ENCODE measurements at regions not wholly inside any gene's neighbourhood (a gene's known extent, or its start where the extent isn't known, plus 50 kb on each side); places are given as distances from the start of the nearest gene placed in this dataset.
"Not testable (repeated sequence)": the region's sequence is repeated elsewhere in the genome, so short reads cannot be mapped to it uniquely, and the experiment has no call there.

DNA sequence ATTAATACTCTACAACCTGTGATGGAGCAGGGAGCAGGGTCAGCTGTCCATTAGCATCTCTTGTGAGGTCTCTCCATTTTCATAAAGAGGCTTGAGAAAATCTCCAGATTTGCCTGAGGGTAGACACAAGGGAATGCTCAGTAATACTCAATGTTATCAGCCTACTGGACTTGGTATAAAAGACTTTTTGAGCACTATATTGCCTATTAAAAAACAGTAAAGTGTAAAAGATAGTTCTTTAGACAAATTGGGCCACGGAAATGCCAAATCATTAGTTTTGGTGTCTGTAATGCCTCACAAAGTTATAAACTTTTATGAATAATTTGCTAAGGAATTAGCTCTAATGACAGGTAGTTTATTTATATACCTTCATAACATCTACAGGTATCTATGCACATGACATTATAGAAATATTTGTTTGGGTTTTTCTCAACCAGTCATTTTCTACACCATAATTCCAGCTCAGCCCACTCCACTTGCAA, 1524.9 kb upstream of the TPTE start:
- TF ChIP-seq, protein P1, sequence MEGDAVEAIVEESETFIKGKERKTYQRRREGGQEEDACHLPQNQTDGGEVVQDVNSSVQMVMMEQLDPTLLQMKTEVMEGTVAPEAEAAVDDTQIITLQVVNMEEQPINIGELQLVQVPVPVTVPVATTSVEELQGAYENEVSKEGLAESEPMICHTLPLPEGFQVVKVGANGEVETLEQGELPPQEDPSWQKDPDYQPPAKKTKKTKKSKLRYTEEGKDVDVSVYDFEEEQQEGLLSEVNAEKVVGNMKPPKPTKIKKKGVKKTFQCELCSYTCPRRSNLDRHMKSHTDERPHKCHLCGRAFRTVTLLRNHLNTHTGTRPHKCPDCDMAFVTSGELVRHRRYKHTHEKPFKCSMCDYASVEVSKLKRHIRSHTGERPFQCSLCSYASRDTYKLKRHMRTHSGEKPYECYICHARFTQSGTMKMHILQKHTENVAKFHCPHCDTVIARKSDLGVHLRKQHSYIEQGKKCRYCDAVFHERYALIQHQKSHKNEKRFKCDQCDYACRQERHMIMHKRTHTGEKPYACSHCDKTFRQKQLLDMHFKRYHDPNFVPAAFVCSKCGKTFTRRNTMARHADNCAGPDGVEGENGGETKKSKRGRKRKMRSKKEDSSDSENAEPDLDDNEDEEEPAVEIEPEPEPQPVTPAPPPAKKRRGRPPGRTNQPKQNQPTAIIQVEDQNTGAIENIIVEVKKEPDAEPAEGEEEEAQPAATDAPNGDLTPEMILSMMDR (IDR thresholded peaks at IDR 0.05): not testable (repeated sequence)
- TF ChIP-seq ATF1, CREB1, TP53 (CRISPR knock-in tag; IDR thresholded peaks at IDR 0.05): not testable (repeated sequence)
- TF ChIP-seq, protein P2, sequence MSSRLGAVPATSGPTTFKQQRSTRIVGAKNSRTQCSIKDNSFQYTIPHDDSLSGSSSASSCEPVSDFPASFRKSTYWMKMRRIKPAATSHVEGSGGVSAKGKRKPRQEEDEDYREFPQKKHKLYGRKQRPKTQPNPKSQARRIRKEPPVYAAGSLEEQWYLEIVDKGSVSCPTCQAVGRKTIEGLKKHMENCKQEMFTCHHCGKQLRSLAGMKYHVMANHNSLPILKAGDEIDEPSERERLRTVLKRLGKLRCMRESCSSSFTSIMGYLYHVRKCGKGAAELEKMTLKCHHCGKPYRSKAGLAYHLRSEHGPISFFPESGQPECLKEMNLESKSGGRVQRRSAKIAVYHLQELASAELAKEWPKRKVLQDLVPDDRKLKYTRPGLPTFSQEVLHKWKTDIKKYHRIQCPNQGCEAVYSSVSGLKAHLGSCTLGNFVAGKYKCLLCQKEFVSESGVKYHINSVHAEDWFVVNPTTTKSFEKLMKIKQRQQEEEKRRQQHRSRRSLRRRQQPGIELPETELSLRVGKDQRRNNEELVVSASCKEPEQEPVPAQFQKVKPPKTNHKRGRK (CRISPR knock-in tag; IDR thresholded peaks at IDR 0.05; ENCODE audit: borderline replicate concordance): not testable (repeated sequence)
- TF ChIP-seq, protein P3, sequence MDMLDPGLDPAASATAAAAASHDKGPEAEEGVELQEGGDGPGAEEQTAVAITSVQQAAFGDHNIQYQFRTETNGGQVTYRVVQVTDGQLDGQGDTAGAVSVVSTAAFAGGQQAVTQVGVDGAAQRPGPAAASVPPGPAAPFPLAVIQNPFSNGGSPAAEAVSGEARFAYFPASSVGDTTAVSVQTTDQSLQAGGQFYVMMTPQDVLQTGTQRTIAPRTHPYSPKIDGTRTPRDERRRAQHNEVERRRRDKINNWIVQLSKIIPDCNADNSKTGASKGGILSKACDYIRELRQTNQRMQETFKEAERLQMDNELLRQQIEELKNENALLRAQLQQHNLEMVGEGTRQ (CRISPR knock-in tag; IDR thresholded peaks at IDR 0.05): not testable (repeated sequence)

Data from WTC11 (cell line).